ENCODE measurements at regions not wholly inside any gene's neighbourhood (a gene's known extent, or its start where the extent isn't known, plus 50 kb on each side); places are given as distances from the start of the nearest gene placed in this dataset.

GRCh38 chr9:87427851-87428506 lies 69.7 kb upstream of the DAPK1 start:
- no peak for DNase-seq

GRCh38 chr9:87428659-87429058 lies 69.0 kb upstream of the DAPK1 start:
- DNase-seq = no peak

- no peak for DNase-seq
These were observed 65.8 kb upstream of the DAPK1 start for GRCh38 chr9:87431837-87432236.

DNA sequence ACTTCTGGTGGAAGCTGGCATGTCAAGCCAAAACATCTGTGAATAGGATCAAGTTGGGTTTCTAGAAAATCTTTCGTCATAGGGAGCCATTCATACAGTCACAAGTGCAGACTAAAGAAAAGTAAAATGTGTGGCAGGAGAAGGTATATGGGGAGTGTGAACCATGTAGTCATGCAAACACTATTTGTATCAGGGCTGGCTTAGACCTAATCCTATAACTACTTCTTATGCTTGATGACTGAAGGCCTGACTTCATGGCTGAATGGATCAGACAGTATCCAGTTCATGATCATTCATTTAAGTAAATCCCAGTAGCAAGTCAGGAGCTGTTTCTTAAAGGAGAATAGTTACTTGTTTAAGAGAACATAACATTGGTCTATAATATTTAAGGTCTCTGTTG lies 63.8 kb upstream of the DAPK1 start:
- no peak for DNase-seq

DNA sequence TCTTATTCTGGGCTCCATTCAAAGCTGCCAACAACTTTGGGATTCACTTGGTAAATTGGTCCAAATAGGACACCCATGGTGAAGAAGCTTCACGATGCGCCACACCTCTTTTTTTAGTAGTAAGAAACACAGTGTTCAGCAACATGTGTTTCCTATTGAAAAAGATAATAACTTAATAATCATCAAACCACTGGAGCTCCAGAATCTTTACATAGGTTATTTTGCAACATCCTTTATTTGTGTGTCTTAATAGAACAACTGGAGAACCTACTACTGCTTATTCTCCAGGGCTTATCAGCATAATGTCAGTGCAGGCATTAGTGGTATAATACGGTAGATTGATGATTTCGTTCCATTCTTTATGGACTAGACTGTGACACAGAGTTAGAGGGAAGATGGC lies 63.3 kb upstream of the DAPK1 start:
- DNase-seq = no peak

- DNase-seq = no peak
These were observed 62.3 kb upstream of the DAPK1 start for GRCh38 chr9:87435189-87435880.

- DNase-seq = no peak
These were observed 61.0 kb upstream of the DAPK1 start for GRCh38 chr9:87436716-87437115.

DNA sequence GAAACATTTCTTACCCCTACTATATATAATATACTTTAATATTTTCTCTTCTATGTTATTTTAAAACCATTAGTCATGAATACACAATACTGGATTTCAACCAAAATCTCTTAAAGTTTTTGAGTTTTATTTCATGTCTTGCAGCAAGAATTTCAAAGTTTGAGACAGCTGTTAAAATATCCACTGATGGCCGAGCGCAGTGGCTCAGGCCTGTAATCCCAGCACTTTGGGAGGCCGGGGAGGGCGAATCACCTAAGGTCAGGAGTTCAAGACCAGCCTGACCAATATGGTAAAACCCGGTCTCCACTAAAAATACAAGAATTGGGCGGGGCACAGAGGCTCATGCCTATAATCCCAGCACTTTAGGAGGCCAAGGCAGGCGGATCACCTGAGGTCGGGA lies 59.7 kb upstream of the DAPK1 start:
- no peak for DNase-seq

- no peak for DNase-seq
These were observed 56.4 kb upstream of the DAPK1 start for GRCh38 chr9:87441251-87441650.

GRCh38 chr9:87442451-87442850 lies 55.2 kb upstream of the DAPK1 start:
- DNase-seq = no peak

DNA sequence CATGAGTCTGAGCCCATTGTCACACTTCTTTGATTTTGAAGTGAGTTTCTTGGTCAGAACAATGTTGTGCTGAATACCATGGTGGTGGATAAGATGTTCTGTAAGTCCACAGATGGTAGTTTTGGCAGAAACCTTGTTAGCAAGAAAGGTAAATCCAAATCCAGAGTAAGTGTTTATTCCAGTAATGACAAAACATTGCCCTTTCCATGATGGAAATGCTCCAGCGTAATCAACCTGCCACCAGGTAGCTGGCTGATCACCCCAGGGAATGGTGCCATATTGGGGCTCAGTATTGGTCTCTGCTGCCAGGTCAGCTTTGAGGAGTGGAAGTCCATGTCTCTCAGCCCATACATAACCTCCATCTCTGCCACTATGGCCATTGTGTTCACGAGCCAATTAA lies 54.7 kb upstream of the DAPK1 start:
- DNase-seq = no peak

DNA sequence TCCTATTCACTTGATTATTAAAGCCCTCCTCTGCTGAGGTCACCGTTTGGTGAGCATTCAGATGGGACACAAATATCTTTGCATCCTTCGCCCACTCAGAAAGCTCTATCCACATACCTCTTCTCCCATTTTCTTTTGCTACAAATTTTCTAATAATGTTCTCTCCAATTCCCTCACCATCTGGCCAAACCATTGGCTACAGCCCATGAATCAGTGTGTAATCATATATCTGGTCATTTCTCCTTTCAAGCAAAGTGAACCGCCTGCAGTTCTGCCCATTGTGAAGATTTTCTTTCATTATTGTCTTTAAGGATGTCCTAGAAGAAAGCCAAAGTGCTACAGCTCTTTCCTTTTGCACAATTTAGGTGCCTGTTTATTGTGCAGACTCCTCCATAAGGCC lies 54.2 kb upstream of the DAPK1 start:
- DNase-seq = no peak

DNA sequence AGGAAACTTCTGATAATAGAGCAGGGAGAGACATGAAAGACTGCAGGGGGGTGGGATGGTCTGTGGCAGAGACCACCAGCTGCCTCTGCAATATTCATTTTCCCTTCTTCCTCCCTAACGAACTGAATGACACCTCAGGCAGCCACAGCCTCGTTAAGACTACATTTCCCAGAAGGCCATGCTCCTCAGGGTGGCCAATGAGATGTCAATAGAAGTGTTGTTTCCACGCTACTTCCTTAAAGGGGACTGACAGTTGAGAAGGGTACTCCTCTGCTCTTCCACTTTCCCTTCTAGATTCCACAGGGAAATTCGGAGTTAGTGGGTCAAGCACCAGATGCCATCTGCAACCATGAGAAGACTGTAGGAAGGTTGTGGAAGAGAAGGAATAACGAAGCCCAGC lies 52.0 kb upstream of the DAPK1 start:
- DNase-seq = peak; percentile 29

DNA sequence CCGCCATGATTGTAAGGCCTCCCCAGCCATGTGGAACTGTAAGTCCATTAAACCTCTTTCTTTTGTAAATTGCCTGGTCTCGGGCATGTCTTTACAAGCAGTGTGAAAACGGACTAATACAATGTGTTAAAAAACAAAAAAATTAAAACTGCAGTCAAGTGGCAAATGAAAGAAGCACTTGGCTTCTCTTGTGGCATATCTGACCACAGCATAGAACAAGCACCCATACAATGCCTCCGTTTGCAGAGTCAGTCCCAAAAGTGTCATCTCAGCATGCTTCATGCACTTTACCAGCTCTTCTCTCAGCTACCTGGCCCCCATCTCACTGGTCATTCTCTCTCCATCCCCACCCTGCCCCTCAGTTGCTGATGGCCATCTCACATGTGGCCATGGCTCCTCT lies 51.1 kb upstream of the DAPK1 start:
- no peak for DNase-seq

DNA sequence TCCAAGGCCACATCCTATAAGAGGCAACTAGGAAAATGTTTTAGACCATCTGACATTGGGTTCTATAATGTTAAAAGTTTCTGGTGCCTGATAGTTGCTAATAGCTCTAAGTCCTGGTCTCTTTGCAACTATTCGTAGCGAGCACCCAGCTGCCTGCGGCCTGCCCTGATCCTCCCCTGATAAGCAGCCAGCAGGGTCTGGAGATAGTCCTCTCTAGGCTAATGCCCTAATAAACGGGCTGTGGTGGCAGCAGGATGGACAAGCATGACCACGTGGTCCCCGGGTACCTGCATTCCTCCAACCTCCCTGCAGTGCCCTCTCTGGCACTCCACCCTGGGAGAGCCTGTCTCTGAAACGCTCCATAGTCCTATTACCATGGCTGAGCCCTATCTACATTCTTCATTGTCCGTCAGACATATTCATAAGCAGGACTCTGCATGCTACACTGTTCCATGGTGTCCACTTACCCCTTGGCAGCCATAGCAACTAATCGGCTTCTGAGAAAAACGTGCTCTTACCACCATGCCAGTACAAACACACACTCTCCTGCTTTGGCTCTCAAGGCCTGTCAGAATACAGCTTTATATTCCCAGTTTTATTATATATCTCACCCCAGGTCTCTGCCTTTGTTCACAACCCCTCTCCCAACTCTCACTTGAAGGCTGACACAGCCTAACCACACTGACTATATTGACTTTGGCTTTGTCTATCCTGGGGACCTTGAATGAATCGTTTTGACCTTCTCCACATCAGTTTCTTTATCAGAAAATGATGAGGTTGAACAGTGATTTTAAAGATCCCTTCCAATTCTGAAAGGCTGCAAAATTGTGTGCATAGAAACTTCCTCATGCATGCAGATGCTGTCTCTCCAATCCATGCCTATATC lies 49.9 kb upstream of the DAPK1 start:
- peak; percentile 22 for DNase-seq

Measured in femur (tissue), 1 donor.